ENCODE measurements at regions not wholly inside any gene's neighbourhood (a gene's known extent, or its start where the extent isn't known, plus 50 kb on each side); places are given as distances from the start of the nearest gene placed in this dataset.

DNA sequence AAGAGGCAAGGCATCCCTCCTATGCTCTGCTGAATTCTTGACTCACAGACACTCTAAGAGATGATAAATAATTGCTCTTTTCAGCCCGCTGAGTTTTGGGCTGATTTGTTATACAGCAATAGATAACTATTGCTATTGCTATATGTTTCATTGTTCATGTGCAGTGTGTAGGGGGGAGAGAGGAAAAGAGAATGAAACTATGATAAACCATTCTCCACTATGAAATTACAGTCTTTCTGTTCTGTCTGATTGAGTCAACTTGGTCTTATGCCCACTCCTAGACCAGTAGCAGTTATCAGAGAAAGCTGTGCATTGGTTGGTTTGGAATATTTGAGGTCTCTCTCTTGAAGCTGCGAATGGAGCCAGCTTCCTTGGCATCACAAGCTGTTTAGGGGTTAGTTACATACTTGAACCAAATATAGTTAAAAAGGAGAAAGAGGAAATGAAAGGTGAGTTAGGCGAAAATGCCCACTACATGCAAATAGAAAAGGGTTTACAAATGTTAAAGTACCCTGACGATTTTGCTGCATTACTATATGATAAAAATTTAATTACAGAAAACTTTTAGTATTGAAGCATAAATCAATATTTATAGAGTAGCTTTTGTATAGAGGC, 136.3 kb upstream of the ACTBL2 start:
- TF ChIP-seq RAD21 (IDR thresholded peaks at IDR 0.05) (no peak), TAF1 (conservative IDR thresholded peaks at IDR 0.05) (no peak), JUND (IDR thresholded peaks at IDR 0.05) (no peak), EGR1 (IDR thresholded peaks at IDR 0.05; ENCODE audit: low read depth in 2 of 2) (no peak), YY1 (IDR thresholded peaks at IDR 0.05) (no peak), FOXA1 (IDR thresholded peaks at IDR 0.05) (no peak), SP1 (IDR thresholded peaks at IDR 0.05) (no peak), GABPA (IDR thresholded peaks at IDR 0.05 in 1 of 2, conservative IDR thresholded peaks at IDR 0.05 in 1 of 2) (no peak)
- TF ChIP-seq, protein P1, sequence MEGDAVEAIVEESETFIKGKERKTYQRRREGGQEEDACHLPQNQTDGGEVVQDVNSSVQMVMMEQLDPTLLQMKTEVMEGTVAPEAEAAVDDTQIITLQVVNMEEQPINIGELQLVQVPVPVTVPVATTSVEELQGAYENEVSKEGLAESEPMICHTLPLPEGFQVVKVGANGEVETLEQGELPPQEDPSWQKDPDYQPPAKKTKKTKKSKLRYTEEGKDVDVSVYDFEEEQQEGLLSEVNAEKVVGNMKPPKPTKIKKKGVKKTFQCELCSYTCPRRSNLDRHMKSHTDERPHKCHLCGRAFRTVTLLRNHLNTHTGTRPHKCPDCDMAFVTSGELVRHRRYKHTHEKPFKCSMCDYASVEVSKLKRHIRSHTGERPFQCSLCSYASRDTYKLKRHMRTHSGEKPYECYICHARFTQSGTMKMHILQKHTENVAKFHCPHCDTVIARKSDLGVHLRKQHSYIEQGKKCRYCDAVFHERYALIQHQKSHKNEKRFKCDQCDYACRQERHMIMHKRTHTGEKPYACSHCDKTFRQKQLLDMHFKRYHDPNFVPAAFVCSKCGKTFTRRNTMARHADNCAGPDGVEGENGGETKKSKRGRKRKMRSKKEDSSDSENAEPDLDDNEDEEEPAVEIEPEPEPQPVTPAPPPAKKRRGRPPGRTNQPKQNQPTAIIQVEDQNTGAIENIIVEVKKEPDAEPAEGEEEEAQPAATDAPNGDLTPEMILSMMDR (IDR thresholded peaks at IDR 0.05; ENCODE audit: low read depth, low read length, missing input control), result no peak
- TF ChIP-seq, protein P2, sequence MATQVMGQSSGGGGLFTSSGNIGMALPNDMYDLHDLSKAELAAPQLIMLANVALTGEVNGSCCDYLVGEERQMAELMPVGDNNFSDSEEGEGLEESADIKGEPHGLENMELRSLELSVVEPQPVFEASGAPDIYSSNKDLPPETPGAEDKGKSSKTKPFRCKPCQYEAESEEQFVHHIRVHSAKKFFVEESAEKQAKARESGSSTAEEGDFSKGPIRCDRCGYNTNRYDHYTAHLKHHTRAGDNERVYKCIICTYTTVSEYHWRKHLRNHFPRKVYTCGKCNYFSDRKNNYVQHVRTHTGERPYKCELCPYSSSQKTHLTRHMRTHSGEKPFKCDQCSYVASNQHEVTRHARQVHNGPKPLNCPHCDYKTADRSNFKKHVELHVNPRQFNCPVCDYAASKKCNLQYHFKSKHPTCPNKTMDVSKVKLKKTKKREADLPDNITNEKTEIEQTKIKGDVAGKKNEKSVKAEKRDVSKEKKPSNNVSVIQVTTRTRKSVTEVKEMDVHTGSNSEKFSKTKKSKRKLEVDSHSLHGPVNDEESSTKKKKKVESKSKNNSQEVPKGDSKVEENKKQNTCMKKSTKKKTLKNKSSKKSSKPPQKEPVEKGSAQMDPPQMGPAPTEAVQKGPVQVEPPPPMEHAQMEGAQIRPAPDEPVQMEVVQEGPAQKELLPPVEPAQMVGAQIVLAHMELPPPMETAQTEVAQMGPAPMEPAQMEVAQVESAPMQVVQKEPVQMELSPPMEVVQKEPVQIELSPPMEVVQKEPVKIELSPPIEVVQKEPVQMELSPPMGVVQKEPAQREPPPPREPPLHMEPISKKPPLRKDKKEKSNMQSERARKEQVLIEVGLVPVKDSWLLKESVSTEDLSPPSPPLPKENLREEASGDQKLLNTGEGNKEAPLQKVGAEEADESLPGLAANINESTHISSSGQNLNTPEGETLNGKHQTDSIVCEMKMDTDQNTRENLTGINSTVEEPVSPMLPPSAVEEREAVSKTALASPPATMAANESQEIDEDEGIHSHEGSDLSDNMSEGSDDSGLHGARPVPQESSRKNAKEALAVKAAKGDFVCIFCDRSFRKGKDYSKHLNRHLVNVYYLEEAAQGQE (IDR thresholded peaks at IDR 0.05), result no peak
- TF ChIP-seq, protein P3, sequence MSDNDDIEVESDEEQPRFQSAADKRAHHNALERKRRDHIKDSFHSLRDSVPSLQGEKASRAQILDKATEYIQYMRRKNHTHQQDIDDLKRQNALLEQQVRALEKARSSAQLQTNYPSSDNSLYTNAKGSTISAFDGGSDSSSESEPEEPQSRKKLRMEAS (IDR thresholded peaks at IDR 0.05), result no peak
- TF ChIP-seq, protein P4, sequence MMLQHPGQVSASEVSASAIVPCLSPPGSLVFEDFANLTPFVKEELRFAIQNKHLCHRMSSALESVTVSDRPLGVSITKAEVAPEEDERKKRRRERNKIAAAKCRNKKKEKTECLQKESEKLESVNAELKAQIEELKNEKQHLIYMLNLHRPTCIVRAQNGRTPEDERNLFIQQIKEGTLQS (IDR thresholded peaks at IDR 0.05), result no peak
- TF ChIP-seq, protein P5, sequence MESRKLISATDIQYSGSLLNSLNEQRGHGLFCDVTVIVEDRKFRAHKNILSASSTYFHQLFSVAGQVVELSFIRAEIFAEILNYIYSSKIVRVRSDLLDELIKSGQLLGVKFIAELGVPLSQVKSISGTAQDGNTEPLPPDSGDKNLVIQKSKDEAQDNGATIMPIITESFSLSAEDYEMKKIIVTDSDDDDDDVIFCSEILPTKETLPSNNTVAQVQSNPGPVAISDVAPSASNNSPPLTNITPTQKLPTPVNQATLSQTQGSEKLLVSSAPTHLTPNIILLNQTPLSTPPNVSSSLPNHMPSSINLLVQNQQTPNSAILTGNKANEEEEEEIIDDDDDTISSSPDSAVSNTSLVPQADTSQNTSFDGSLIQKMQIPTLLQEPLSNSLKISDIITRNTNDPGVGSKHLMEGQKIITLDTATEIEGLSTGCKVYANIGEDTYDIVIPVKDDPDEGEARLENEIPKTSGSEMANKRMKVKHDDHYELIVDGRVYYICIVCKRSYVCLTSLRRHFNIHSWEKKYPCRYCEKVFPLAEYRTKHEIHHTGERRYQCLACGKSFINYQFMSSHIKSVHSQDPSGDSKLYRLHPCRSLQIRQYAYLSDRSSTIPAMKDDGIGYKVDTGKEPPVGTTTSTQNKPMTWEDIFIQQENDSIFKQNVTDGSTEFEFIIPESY (IDR thresholded peaks at IDR 0.05), result no peak

All from liver (tissue), 3 donors.